Glomerular endothelial cell (primary cell): ENCODE measurements at regions not wholly inside any gene's neighbourhood (a gene's known extent, or its start where the extent isn't known, plus 50 kb on each side); places are given as distances from the start of the nearest gene placed in this dataset.
"Not testable (repeated sequence)": the region's sequence is repeated elsewhere in the genome, so short reads cannot be mapped to it uniquely, and the experiment has no call there.

ENCODE experiments used
- DNase-seq: peaks from one replicate; pipeline ENCODE4 v3.0.0-alpha.2; 2011; ENCODE audit warnings: low read depth, low spot score; ENCODE audit errors: extremely low read depth

GRCh38 chr13:60716313-60716712 lies 319.3 kb downstream of the TDRD3 start:
- DNase-seq, result no peak

GRCh38 chr13:60707878-60708277 lies 310.9 kb downstream of the TDRD3 start:
- DNase-seq, result no peak

GRCh38 chr13:60701895-60702294 lies 304.9 kb downstream of the TDRD3 start:
- no peak for DNase-seq

- no peak for DNase-seq
Measured at GRCh38 chr13:60700994-60701393, 304.0 kb downstream of the TDRD3 start.

GRCh38 chr13:60699636-60700035 lies 302.6 kb downstream of the TDRD3 start:
- no peak for DNase-seq

- DNase-seq, result no peak
Measured at GRCh38 chr13:60696602-60697001, 299.6 kb downstream of the TDRD3 start.

GRCh38 chr13:60691268-60691667 lies 294.2 kb downstream of the TDRD3 start:
- no peak for DNase-seq

- DNase-seq, result no peak
Measured at GRCh38 chr13:60690604-60691003, 293.6 kb downstream of the TDRD3 start.

- no peak for DNase-seq
Measured at GRCh38 chr13:60689571-60689970, 292.6 kb downstream of the TDRD3 start.

- no peak for DNase-seq
Measured at GRCh38 chr13:60689076-60689475, 292.1 kb downstream of the TDRD3 start.

GRCh38 chr13:60679928-60680694 lies 283.1 kb downstream of the TDRD3 start:
- DNase-seq, result no peak

GRCh38 chr13:60679131-60679530 lies 282.1 kb downstream of the TDRD3 start:
- DNase-seq, result no peak

GRCh38 chr13:60671386-60671785 lies 274.4 kb downstream of the TDRD3 start:
- no peak for DNase-seq

GRCh38 chr13:60663788-60664187 lies 266.8 kb downstream of the TDRD3 start:
- DNase-seq, result no peak

- DNase-seq, result no peak
Measured at GRCh38 chr13:60662595-60662994, 265.6 kb downstream of the TDRD3 start.

GRCh38 chr13:60661521-60661920 lies 264.5 kb downstream of the TDRD3 start:
- DNase-seq, result no peak

- DNase-seq, result not testable (repeated sequence)
Measured at GRCh38 chr13:60657586-60657985, 260.6 kb downstream of the TDRD3 start.

GRCh38 chr13:60655256-60655655 lies 258.2 kb downstream of the TDRD3 start:
- DNase-seq, result no peak

- DNase-seq, result no peak
Measured at GRCh38 chr13:60654415-60654814, 257.4 kb downstream of the TDRD3 start.

- no peak for DNase-seq
Measured at GRCh38 chr13:60647547-60647946, 250.5 kb downstream of the TDRD3 start.

- DNase-seq, result no peak
Measured at GRCh38 chr13:60646620-60647019, 249.6 kb downstream of the TDRD3 start.

- DNase-seq, result no peak
Measured at GRCh38 chr13:60645676-60646075, 248.7 kb downstream of the TDRD3 start.

GRCh38 chr13:60642552-60642951 lies 245.5 kb downstream of the TDRD3 start:
- no peak for DNase-seq
